ENCODE measurements at regions not wholly inside any gene's neighbourhood (a gene's known extent, or its start where the extent isn't known, plus 50 kb on each side); places are given as distances from the start of the nearest gene placed in this dataset.

DNA sequence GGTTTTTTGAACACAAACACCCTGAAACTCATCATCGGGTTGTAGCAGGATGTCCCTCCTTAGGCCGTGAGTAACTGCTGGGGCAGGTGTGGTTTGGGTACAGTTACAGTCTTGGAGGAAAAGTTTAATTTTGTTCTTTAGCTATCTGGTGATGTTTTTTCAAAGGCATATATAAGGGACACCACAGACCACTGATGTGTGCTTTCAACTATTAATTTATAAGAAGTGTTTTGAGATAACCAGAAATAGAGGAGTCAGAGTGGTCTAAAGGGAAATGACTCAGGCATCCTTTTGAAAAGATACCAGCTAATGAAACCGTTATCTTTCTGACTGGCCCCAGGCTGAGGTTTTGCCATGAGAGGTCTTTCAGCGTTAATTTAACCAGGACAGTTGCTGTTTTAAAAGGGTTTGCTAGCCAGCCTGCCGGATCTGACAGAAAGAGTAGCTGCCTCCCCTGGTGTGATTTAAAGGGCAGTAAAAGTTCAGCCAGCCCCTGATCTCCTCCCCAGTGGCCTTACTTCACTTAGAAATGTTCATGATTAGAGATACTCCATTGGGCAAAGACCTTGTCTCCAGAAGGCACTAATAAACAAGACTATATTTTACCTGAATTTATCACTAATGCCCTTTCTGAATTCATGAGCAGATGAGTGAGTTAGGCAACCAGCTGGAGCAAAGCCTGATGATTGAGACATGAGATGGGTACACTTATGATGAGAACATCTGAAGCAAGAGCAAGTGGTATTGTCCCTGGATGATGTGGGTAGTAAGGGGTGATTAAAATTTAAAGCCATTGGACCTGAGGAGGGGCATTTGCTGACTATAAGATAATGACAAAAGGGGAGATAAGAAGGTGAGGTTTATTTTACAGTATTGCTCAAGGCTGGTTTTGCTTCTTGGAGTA is 482.5 kb upstream of the TBL1XR1 start:
- Histone ChIP-seq H3K36me3 (ENCODE audit: low read depth, low read length) (no peaks in the 10 kb centered on the region), H3F3A (ENCODE audit: low read length, unreplicated experiment) (no peaks in the 10 kb centered on the region), H3K9me2 (replicated peaks; ENCODE audit: low read length) (0 out of 2 replicates have a peak, but pooled peaks cover 3% of the 10 kb centered on the region), H3K4me2 (ENCODE audit: low read length) (no peak overlapping the region), H3K4me1 (ENCODE audit: insufficient read depth, low read length) (peaks cover 4% of the 10 kb centered on the region; the same call in 1 of the 2 replicates), H3K9me3 (ENCODE audit: low read length) (no peaks in the 10 kb centered on the region), H4K20me1 (ENCODE audit: low read length) (no peaks in the 10 kb centered on the region), H3K9ac (ENCODE audit: low read length) (no peak overlapping the region), H2AFZ (ENCODE audit: low read length) (no peak overlapping the region), H3K79me2 (ENCODE audit: low read length) (no peaks in the 10 kb centered on the region), H3K27me3 (ENCODE audit: low read length) (no peaks in the 10 kb centered on the region), H3K27ac (ENCODE audit: low read length) (no peak overlapping the region), H3K4me3 (ENCODE audit: low read length) (no peak overlapping the region)
- no peak for DNase-seq
- intact Hi-C loops (cut with micrococcal nuclease): no loop called here
- POLR2A ChIA-PET (ENCODE audit: unreplicated experiment): no interaction called here
- CTCF ChIA-PET: interaction anchor here (0.6 kb wide), 2 partner anchors 82 to 472 kb away, joined by 3 to 4 read pairs; no protein-coding TSS in a partner anchor
- BruUV-seq (replicated peaks): no TSS peak
- ATAC-seq: no peak
- TF ChIP-seq EZH2phosphoT487 (IDR thresholded peaks at IDR 0.05; ENCODE audit: borderline replicate concordance, low read length): no peak
- TF ChIP-seq EZH2 (IDR thresholded peaks at IDR 0.05; ENCODE audit: low read length, unreplicated experiment): no peak
- TF ChIP-seq, protein P1, sequence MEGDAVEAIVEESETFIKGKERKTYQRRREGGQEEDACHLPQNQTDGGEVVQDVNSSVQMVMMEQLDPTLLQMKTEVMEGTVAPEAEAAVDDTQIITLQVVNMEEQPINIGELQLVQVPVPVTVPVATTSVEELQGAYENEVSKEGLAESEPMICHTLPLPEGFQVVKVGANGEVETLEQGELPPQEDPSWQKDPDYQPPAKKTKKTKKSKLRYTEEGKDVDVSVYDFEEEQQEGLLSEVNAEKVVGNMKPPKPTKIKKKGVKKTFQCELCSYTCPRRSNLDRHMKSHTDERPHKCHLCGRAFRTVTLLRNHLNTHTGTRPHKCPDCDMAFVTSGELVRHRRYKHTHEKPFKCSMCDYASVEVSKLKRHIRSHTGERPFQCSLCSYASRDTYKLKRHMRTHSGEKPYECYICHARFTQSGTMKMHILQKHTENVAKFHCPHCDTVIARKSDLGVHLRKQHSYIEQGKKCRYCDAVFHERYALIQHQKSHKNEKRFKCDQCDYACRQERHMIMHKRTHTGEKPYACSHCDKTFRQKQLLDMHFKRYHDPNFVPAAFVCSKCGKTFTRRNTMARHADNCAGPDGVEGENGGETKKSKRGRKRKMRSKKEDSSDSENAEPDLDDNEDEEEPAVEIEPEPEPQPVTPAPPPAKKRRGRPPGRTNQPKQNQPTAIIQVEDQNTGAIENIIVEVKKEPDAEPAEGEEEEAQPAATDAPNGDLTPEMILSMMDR (conservative IDR thresholded peaks at IDR 0.05; ENCODE audit: low read depth, low read length): no peak

DNA sequence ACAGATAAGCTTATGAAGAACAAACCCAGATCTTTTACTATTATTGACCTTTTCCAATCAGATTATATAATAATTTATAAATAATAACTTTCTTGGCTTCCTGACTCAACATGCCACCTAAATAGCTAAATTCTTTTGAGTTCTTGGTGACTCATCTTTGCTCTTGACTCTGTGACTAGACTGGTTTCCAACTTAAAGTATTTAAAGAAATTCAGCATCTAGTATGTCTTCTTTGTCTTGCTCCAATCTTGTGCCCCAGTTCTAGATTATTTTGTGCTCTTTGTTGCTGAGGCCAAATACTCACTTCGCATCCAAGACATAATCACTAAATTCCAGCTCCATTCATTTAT is 483.2 kb upstream of the TBL1XR1 start:
- Histone ChIP-seq H3K79me2 (ENCODE audit: low read length) (no peaks in the 10 kb centered on the region), H3K36me3 (ENCODE audit: low read depth, low read length) (no peaks in the 10 kb centered on the region), H3K9ac (ENCODE audit: low read length) (no peak overlapping the region), H4K20me1 (ENCODE audit: low read length) (no peaks in the 10 kb centered on the region), H3K27ac (ENCODE audit: low read length) (no peak overlapping the region), H3K4me1 (ENCODE audit: insufficient read depth, low read length) (peaks cover 4% of the 10 kb centered on the region; the same call in 1 of the 2 replicates), H3K9me3 (ENCODE audit: low read length) (no peaks in the 10 kb centered on the region), H3K9me2 (replicated peaks; ENCODE audit: low read length) (0 out of 2 replicates have a peak, but pooled peaks cover 3% of the 10 kb centered on the region), H3F3A (ENCODE audit: low read length, unreplicated experiment) (no peaks in the 10 kb centered on the region), H2AFZ (ENCODE audit: low read length) (no peak overlapping the region), H3K4me2 (ENCODE audit: low read length) (no peak overlapping the region), H3K4me3 (ENCODE audit: low read length) (no peak overlapping the region), H3K27me3 (ENCODE audit: low read length) (no peaks in the 10 kb centered on the region)
- ChIA-PET CTCF (interaction anchor here (0.6 kb wide), 1 partner anchor 82 kb away, joined by 3 read pairs; no protein-coding TSS in a partner anchor), POLR2A (ENCODE audit: unreplicated experiment) (no interaction called here)
- intact Hi-C loops (cut with micrococcal nuclease): no loop called here
- no TSS peak for BruUV-seq (replicated peaks)
- TF ChIP-seq EZH2phosphoT487 (IDR thresholded peaks at IDR 0.05; ENCODE audit: borderline replicate concordance, low read length): no peak
- ATAC-seq (no peak), DNase-seq (peak; percentile 50)

DNA sequence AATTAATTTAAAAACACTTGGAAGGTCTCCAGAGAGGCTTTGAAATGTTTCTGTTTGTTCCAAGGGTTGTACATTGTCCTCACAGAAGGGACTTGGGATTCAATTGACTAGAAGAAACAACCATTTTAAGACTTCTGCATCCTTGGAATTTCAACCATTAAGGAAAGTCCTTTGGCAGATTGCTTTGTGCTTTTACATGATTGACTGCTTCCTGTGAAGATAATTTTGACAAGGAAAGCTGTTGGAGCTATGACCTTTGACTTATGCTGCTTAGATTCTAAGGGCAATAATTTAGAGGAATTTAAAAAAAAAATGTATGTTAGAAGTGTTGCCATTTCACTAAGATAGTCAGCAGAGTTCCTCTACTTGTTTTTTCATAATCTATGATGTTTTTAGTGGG is 483.9 kb upstream of the TBL1XR1 start:
- DNase-seq (no peak), ATAC-seq (no peak)
- Histone ChIP-seq H3F3A (ENCODE audit: low read length, unreplicated experiment) (no peaks in the 10 kb centered on the region), H4K20me1 (ENCODE audit: low read length) (no peaks in the 10 kb centered on the region), H3K4me3 (ENCODE audit: low read length) (no peak overlapping the region), H3K4me2 (ENCODE audit: low read length) (no peak overlapping the region), H3K36me3 (ENCODE audit: low read depth, low read length) (no peaks in the 10 kb centered on the region), H3K9me3 (ENCODE audit: low read length) (no peaks in the 10 kb centered on the region), H2AFZ (ENCODE audit: low read length) (no peak overlapping the region), H3K9me2 (replicated peaks; ENCODE audit: low read length) (0 out of 2 replicates have a peak, but pooled peaks cover 3% of the 10 kb centered on the region), H3K79me2 (ENCODE audit: low read length) (no peaks in the 10 kb centered on the region), H3K9ac (ENCODE audit: low read length) (no peak overlapping the region), H3K27me3 (ENCODE audit: low read length) (no peaks in the 10 kb centered on the region), H3K27ac (ENCODE audit: low read length) (no peak overlapping the region), H3K4me1 (ENCODE audit: insufficient read depth, low read length) (peaks cover 4% of the 10 kb centered on the region; the same call in 1 of the 2 replicates)
- ChIA-PET POLR2A (ENCODE audit: unreplicated experiment) (no interaction called here), CTCF (no interaction called here)
- intact Hi-C loops (cut with micrococcal nuclease): no loop called here
- no TSS peak for BruUV-seq (replicated peaks)
- TF ChIP-seq, protein P1 (conservative IDR thresholded peaks at IDR 0.05; ENCODE audit: low read depth, low read length): no peak
- TF ChIP-seq EZH2 (IDR thresholded peaks at IDR 0.05; ENCODE audit: low read length, unreplicated experiment) (no peak), EZH2phosphoT487 (IDR thresholded peaks at IDR 0.05; ENCODE audit: borderline replicate concordance, low read length) (no peak)

Data from PC-3 (cell line).